PC-9 (cell line): ENCODE measurements at regions not wholly inside any gene's neighbourhood (a gene's known extent, or its start where the extent isn't known, plus 50 kb on each side); places are given as distances from the start of the nearest gene placed in this dataset.

ENCODE experiments used
- BruUV-seq: library from RNA; stranded (reverse); fragments of 400-500 nt; replicated peaks from 2 replicates; lab custom pipeline; 2021; lab: Mats Ljungman, UMichigan
- CTCF ChIA-PET: fragments of 300-600 bp; sonication (Branson Sonifier 250); formaldehyde crosslinking; loops from one replicate; lab custom pipeline; 2022; ENCODE audit warnings: antibody characterized with exemption; lab: Charles Lee
- POLR2A ChIA-PET: fragments of 300-600 bp; sonication (Branson Sonifier 250); formaldehyde crosslinking; loops from one replicate; lab custom pipeline; 2022; ENCODE audit warnings: antibody characterized with exemption; ENCODE audit not compliant: unreplicated experiment; lab: Charles Lee
- DNase-seq, 2 experiments: peaks; one replicate each; pipeline versions ENCODE4 v3.0.0 to v3.0.0-alpha.2; 2015 to 2022; ENCODE audit warnings: mixed read lengths in 1 of 2
- H2AFZ ChIP-seq: fragments of 200-600 bp; sonication (generic); 2 replicates; pipeline ENCODE4 v1.8.1; 2017; ENCODE audit warnings: antibody characterized with exemption
- H3F3A ChIP-seq: fragments of 200-600 bp; sonication (generic); 2 replicates; pipeline ENCODE4 v1.8.1; 2017; ENCODE audit warnings: antibody characterized with exemption, mild to moderate bottlenecking, low read depth; ENCODE audit not compliant: insufficient read depth
- H3K27ac ChIP-seq: fragments of 200-600 bp; sonication (generic); 2 replicates; pipeline ENCODE4 v1.6.1; 2016; ENCODE audit warnings: mixed run types
- H3K27me3 ChIP-seq: fragments of 200-600 bp; sonication (generic); 2 replicates; pipeline ENCODE4 v1.6.1; 2016; ENCODE audit warnings: low read depth, mixed run types; ENCODE audit not compliant: insufficient read depth
- H3K36me3 ChIP-seq: fragments of 200-600 bp; sonication (generic); 2 replicates; pipeline ENCODE4 v1.6.1; 2016; ENCODE audit warnings: low read depth, mixed run types
- H3K4me1 ChIP-seq: fragments of 200-600 bp; sonication (generic); replicated peaks from 2 replicates; pipeline ENCODE4 v1.6.1; 2016; ENCODE audit warnings: mixed run types; ENCODE audit not compliant: insufficient read depth
- H3K4me2 ChIP-seq: fragments of 200-600 bp; sonication (generic); 2 replicates; pipeline ENCODE4 v1.6.1; 2017; ENCODE audit warnings: mixed run types
- H3K4me3 ChIP-seq: fragments of 200-600 bp; sonication (generic); 2 replicates; pipeline ENCODE4 v1.6.1; 2016; ENCODE audit warnings: mixed run types
- H3K79me2 ChIP-seq: fragments of 200-600 bp; sonication (generic); 2 replicates; pipeline ENCODE4 v1.6.1; 2017; ENCODE audit warnings: low read depth, mixed run types
- H3K9me2 ChIP-seq: fragments of 200-600 bp; sonication (generic); 2 replicates; pipeline ENCODE4 v1.8.1; 2017; ENCODE audit warnings: mild to moderate bottlenecking; ENCODE audit not compliant: insufficient read depth
- H3K9me3 ChIP-seq: fragments of 200-600 bp; sonication (generic); 2 replicates; pipeline ENCODE4 v1.8.1; 2016; ENCODE audit warnings: low read depth; ENCODE audit not compliant: insufficient read depth
- H4K20me1 ChIP-seq: fragments of 200-600 bp; sonication (generic); 2 replicates; pipeline ENCODE4 v1.8.1; 2017; ENCODE audit not compliant: insufficient read depth
- EZH2 ChIP-seq: fragments of 200-600 bp; sonication (generic); IDR thresholded peaks from 2 replicates; pipeline ENCODE4 v1.8.0; 2017; ENCODE audit warnings: antibody characterized with exemption, low read depth
- intact Hi-C: fragments of 100-400 bp; cut with micrococcal nuclease; formaldehyde crosslinking; loops from one replicate; pipeline ENCODE4 v1.10.0; 2022; ENCODE audit not compliant: unreplicated experiment
- TF ChIP-seq, protein P1 (sequence below): fragments of 200-600 bp; sonication (generic); conservative IDR thresholded peaks from 2 replicates; pipeline ENCODE4 v1.6.1; 2017; ENCODE audit warnings: mixed run types, antibody characterized with exemption, mild to moderate bottlenecking, moderate library complexity

DNA sequence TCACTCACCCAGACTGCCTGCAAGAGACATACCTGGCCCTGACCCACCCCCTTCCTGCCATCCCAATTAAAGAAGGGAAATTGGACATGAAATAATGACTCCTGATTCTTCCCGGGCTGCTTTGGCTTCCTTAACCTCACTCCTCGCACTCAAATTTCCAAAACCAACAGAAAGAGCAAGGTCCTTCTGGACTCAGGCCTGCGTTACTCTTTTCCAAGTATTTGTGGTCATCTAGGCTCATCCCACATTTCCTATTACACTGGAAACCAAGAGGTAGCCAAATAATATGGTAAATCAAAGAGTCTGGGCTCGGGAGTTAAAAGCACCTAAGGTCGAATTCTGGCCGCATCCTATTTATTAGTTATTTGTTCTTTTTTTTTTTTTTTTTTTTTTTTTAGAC is 359.3 kb downstream of the NPIPA8 start:
- no TSS peak for BruUV-seq
- H3K79me2 ChIP-seq = no peaks in the 10 kb centered on the region

DNA sequence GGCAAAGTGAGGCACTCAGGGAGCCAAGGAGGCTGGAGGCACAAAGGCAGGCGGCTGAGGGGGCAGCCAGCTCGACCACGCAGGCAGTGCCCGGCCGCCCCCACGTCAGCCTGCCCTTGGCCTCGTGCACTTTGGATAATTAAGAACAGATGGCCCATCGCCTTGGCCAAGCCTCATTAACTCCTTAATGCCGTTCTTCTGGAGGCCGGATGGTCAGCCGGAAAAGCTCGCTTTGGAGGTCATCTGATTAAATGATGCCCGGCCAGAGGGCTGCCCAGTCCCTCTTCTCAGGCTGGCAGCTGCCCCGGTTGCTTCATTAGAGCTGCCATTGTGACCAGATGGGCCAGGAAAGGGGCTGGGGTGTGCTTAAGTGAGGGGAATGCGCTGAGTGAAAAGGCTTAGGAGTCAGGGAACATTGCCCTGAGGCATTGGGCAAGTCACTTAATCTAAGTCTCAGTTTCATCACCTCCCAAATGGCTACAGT is 364.0 kb downstream of the NPIPA8 start:
- H3K36me3 ChIP-seq = no peaks in the 10 kb centered on the region
- no TSS peak for BruUV-seq
- TF ChIP-seq, protein P1, sequence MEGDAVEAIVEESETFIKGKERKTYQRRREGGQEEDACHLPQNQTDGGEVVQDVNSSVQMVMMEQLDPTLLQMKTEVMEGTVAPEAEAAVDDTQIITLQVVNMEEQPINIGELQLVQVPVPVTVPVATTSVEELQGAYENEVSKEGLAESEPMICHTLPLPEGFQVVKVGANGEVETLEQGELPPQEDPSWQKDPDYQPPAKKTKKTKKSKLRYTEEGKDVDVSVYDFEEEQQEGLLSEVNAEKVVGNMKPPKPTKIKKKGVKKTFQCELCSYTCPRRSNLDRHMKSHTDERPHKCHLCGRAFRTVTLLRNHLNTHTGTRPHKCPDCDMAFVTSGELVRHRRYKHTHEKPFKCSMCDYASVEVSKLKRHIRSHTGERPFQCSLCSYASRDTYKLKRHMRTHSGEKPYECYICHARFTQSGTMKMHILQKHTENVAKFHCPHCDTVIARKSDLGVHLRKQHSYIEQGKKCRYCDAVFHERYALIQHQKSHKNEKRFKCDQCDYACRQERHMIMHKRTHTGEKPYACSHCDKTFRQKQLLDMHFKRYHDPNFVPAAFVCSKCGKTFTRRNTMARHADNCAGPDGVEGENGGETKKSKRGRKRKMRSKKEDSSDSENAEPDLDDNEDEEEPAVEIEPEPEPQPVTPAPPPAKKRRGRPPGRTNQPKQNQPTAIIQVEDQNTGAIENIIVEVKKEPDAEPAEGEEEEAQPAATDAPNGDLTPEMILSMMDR = no peak
- TF ChIP-seq EZH2 = no peak
- H3K9me3 ChIP-seq = no peaks in the 10 kb centered on the region
- POLR2A ChIA-PET = no interaction called here
- H3K4me3 ChIP-seq = no peak overlapping the region
- no peak overlapping the region for H3K4me2 ChIP-seq
- H3K79me2 ChIP-seq = no peaks in the 10 kb centered on the region
- H3K27me3 ChIP-seq = peaks cover 27% of the 10 kb centered on the region; the same call in 1 of the 2 replicates
- intact Hi-C loops = no loop called here
- no peak overlapping the region for H3K27ac ChIP-seq
- no peak overlapping the region for H2AFZ ChIP-seq
- H3F3A ChIP-seq = no peaks in the 10 kb centered on the region
- H3K4me1 ChIP-seq = no peaks in the 10 kb centered on the region
- H3K9me2 ChIP-seq = no peaks in the 10 kb centered on the region
- H4K20me1 ChIP-seq = no peaks in the 10 kb centered on the region
- CTCF ChIA-PET = no interaction called here
- no peak for DNase-seq

More for the DNA sequence above, 359.3 kb downstream of the NPIPA8 start:
- Histone ChIP-seq H3K9me2 (no peaks in the 10 kb centered on the region), H3K4me3 (no peak overlapping the region), H3F3A (no peaks in the 10 kb centered on the region), H3K27ac (no peak overlapping the region), H3K4me2 (no peak overlapping the region), H3K27me3 (peaks cover 54% of the 10 kb centered on the region), H4K20me1 (no peaks in the 10 kb centered on the region), H2AFZ (no peak overlapping the region), H3K9me3 (no peaks in the 10 kb centered on the region), H3K36me3 (no peaks in the 10 kb centered on the region), H3K4me1 (no peaks in the 10 kb centered on the region)
- POLR2A ChIA-PET = no interaction called here
- CTCF ChIA-PET = no interaction called here
- no peak for DNase-seq
- TF ChIP-seq EZH2 = no peak
- TF ChIP-seq, protein P1 = no peak
- intact Hi-C loops = no loop called here

DNA sequence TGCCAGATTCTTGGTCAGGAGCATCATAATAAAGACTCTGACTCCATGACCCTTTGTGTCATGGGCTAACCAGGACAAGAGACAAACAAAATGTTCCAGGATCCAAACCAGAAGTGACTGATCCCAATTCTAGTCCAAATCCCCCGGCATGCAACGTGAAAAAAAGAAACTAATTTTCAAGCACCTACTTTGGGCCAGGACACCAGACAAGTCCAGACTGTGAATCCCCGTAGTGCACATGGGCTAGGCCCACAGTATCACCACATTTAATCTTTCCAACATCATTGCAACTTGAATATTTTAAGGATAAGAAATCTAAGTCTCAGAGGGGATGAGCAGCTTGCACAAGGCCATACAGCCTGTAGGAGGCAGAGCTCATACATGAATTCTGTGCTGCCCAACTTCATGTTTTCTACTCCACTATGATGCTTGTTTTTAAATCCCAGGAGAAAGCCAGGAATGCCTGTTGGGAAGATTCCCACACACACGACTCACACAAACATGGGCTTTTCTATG is 365.7 kb downstream of the NPIPA8 start:
- no peaks in the 10 kb centered on the region for H4K20me1 ChIP-seq
- no TSS peak for BruUV-seq
- no peaks in the 10 kb centered on the region for H3K9me2 ChIP-seq
- intact Hi-C loops = no loop called here
- ChIA-PET POLR2A (no interaction called here), CTCF (no interaction called here)
- DNase-seq = no peak
- H3K4me3 ChIP-seq = no peak overlapping the region
- no peak overlapping the region for H3K4me2 ChIP-seq
- H3K27me3 ChIP-seq = peaks cover 14% of the 10 kb centered on the region; the same call in 1 of the 2 replicates
- H3K4me1 ChIP-seq = no peaks in the 10 kb centered on the region
- no peak overlapping the region for H2AFZ ChIP-seq
- no peak overlapping the region for H3K27ac ChIP-seq
- TF ChIP-seq, protein P1 = no peak
- no peak for TF ChIP-seq EZH2
- H3K36me3 ChIP-seq = no peaks in the 10 kb centered on the region
- H3K79me2 ChIP-seq = no peaks in the 10 kb centered on the region
- no peaks in the 10 kb centered on the region for H3K9me3 ChIP-seq
- no peaks in the 10 kb centered on the region for H3F3A ChIP-seq
